HT1080 (cell line): ENCODE measurements at regions not wholly inside any gene's neighbourhood (a gene's known extent, or its start where the extent isn't known, plus 50 kb on each side); places are given as distances from the start of the nearest gene placed in this dataset.
"Not testable (repeated sequence)": the region's sequence is repeated elsewhere in the genome, so short reads cannot be mapped to it uniquely, and the experiment has no call there.

Experiments used
- DNase-seq: peaks from one replicate; pipeline ENCODE4 v3.0.0-alpha.2; 2015; ENCODE audit warnings: low read depth

DNA sequence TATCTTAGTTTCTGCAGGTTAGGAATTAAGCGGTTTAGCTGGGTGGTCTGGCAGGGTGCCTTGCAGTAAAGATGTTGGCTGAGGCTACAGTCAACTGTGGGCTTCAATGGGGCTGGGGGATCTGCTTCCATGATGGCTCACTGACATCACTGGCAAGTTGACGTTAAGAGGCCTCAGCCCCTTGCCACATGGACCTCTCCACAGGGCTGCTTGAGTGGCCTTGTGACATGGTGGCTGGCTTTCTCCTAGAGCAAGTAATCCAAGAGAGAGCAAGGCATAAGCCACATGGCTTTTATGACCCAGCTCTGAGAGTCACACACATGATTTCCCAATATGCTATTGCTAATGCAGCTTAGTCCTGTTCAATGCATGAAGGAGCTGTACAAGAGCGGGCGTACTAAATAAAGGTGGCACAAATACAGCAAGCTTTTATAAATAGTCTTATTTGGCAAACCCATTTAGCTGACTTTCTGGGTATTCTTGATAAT is 109.1 kb downstream of the SEPTIN7 start:
- DNase-seq = no peak

DNA sequence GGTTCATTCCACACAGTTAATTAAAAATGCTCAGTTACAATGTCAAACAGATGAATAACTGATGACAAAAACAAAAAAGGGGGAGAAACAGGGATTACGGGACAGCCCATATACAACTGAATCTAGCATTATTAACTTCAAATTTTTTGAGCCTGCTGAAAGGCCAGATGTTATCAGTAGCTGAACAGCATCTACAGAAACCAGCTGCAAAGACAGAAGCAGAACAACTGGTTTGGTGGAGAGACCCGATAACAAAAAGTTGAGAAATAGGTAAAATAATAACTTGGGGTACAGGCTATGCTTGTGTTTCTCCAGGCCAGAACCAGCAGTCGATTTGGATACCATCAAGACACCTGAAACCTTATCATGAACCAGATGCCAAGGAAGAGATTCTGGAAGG is 109.8 kb downstream of the SEPTIN7 start:
- DNase-seq = not testable (repeated sequence)

DNA sequence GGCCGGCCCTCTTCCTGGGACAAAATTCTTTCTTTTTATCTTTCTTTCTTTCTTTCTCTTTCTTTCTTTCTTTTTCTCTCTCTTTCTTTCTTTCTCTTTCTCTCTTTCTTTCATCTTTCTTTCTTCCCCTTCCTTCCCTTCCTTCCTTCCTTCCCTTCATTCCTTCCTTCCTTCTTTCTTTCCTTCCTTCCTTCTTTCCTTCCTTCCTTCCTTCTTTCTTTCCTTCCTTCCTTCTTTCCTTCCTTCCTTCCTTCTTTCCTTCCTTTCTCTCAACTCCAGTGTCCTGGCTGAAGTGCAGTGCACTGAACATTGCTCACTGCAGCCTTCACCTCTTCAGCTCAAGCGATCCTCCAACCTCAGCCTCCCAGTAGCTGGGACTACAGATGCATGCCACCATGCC is 112.5 kb downstream of the SEPTIN7 start:
- DNase-seq = not testable (repeated sequence)

DNA sequence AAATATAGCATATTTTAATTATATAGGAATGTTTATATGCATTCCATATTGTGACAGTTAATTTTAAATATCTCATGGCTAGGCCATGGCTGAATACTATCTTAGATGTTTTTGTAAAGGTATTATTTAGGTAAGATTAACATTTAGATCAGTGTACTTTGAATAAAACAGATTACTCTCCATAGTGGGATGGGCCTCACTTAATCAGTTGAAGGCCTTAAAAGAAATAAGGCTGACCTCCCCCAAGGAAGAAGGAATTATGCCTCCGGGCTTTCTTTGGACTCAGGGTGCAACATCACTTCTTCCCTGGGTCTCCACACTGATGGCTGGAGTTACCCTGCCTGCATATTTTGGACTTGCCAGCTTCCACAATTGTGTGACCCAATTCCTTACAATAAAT is 113.4 kb downstream of the SEPTIN7 start:
- DNase-seq = not testable (repeated sequence)

DNA sequence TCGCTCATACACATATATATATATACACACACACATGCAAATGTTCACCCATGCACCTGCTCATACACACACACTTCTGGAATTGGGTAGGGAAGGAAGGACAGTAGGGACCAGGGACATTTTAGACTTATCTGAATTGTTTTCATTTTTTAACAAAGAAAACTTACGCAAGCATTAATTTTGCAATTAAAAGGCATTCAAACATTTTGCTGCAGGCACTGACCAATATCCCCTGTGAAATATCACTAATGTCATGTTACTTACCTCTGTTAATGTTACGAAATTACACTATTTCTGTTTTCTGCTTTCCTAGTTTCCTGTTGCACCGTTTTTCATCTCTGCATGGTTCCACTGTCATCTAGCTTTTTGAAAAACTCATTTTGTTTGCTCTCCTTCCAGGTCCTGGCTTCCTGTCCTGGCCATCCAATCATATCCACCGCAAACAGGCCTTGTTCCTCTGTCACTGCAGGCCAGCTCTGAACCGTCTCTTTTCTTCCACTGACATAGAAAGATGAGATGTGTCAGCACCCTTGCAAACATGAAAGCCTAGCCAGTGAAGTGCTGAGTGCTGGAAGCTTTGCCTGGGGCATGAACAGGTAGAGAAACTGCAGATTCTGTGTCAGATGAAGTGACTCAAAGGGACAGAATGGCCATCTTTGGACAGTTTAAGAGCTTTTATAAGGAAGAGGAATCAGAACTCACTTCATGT is 114.5 kb downstream of the SEPTIN7 start:
- DNase-seq = not testable (repeated sequence)

DNA sequence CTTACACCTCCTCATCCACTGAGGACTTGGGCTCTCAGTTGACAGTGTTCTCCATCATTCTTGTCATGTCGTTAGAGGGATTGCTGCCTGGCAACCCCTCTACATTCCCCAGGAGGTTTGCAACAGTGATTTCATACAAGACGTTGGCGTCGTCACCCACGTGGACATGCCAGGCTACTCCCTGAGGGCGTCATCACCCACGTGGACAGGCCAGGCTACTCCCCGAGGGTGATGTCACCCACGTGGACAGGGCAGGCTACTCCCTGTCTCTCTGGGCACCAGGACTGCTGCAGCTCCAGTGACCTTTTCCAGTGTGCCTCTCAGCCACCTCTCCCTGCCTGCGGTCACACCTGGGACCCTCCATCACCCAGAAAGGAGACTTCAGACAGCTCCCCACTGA is 117.4 kb downstream of the SEPTIN7 start:
- not testable (repeated sequence) for DNase-seq

DNA sequence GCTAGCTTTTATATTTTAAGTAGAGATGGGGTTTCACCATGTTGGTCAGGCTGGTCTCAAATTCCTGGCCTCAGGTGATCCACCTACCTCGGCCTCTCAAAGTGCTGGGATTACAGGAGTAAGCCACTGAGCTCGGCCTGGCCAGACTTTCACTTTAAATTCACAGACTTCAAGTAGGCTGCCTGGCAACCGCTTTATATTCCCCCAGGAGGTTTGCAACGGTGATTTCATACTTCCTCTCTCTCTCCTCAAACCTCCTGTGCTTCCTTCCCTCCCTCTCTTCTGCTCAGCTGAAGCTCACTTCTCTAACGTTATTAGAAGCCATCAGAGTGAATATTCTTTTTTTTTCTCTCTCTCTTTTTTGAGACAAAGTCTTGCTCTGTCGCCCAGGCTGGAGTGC is 118.8 kb downstream of the SEPTIN7 start:
- DNase-seq = not testable (repeated sequence)

DNA sequence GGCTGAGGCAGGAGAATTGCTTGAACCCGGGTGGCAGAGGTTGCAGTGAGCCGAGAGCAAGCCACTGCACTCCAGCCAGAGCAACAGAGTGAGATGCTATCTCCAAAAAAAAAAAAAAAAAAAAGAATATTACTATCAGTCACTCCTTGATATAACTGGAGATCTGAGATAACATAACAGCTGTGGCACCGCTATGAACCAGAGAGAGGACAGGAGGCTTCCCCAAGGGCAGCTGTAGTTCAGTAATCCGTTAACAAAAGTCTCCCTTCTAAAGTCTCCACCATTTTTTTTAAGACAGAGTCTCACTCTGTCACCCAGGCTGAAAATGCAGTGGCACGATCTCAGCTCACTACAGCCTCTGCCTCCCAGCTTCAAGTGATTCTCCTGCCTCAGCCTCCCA is 120.5 kb downstream of the SEPTIN7 start:
- DNase-seq = not testable (repeated sequence)

DNA sequence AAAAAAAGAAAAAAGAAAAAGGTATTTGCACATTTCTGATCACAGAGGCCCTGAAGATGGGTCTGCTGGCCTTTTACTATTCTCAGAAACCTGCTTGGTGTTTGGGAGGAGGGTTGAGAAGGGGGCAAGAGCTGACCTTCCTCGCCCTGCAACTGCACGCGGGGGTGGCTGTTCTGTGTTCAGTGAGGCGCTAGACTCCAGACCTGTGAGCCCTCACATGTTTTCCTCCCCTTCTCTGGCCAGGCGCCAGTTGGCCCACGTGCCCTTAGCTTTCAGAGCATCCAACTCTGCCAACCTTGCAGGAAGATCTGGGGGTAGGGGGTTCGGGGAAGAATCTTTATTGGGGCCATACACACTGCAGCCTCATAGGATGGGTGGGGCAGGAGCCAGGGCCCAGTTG is 123.8 kb downstream of the SEPTIN7 start:
- not testable (repeated sequence) for DNase-seq

DNA sequence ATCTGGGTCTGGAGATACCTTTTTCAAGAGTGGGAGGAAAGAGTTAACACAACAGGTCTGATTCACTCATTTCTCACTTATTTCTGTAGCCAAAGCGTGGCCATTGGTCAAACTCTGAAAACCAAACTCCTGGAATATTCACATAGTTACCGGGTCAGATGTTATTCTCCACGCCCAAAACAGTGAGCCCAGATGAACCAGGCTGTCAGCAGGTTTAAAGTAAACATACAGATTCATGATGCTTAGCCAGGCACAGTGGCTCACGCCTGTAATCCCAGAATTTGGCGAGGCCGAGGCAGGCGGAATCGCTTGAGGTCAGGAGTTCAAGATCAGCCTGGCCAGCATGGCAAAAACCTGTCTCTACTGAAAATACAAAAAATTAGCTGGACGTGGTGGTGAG is 126.1 kb downstream of the SEPTIN7 start:
- not testable (repeated sequence) for DNase-seq

DNA sequence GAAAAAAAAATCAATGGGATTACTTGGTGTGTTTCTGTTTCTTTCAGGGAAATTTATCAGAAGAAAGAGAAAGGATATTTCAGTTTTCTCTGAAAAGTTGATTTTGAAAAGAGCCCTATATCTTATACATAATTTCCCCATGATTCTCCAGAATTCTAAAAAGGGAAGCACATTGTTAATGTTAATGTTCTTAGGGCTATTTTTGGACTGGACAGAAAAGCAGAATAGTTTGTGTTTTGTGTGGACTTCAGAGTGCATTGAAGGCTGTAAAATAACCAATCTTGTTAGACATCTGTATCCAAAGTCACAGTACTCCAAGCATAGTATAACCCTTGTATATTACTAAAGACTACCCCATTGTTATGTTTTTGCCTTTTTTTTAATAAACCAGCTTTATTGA is 130.3 kb downstream of the SEPTIN7 start:
- not testable (repeated sequence) for DNase-seq

DNA sequence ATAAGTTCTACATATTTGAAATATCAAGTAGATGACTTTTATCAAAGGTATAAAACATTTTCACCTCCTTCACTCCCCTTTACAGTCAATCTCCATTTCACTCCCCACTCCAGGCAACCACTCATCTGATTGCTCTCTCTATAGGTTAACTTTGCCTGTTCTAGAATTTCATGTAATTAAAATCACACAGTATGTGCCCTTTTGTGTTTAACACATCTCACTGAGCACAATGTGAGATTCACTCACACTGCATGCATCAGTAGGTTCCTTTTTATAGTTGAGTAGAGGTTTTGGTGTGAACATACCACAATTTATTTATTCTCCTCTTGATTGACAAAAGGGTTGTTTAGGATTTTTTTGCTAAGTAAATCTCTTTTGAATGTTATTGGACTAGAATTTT is 130.7 kb downstream of the SEPTIN7 start:
- not testable (repeated sequence) for DNase-seq

DNA sequence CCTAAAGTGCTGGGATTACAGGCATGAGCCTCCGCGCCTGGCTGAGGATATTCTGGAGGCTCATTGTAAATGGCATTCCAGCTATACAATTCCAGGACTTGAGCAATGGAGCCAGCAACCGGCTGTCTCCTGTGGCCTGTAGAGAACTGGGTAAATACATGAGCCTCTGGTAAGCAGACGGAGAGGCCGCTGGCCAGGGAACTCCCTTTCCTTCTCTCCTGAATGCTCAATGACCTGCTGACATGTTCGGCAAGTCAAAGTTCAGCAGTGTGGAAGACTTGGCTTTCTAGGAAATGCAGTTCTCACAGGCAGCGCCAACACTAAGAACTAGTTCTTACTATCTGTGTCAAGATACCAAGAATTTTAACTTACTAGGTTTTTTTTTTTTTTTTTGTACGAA is 139.8 kb downstream of the SEPTIN7 start:
- not testable (repeated sequence) for DNase-seq

DNA sequence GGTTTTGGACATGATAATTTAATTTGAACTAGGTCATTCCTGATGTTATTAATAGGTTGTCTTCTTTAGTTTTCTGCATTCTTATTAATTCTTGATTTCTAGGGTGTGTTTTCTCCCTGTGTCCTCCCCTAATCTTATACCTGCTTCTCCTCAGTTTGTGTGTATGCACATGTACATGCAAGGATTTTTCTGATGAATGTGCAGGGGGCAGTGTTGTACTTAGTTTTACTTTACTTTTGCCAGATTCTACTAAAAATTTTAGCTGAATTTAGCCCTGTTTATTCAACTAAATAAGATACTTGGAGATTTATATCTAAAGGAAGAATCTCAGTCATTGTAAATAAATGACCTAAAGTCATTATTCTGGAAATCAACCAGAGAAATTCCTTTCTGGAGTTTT is 144.8 kb downstream of the SEPTIN7 start:
- DNase-seq = not testable (repeated sequence)

DNA sequence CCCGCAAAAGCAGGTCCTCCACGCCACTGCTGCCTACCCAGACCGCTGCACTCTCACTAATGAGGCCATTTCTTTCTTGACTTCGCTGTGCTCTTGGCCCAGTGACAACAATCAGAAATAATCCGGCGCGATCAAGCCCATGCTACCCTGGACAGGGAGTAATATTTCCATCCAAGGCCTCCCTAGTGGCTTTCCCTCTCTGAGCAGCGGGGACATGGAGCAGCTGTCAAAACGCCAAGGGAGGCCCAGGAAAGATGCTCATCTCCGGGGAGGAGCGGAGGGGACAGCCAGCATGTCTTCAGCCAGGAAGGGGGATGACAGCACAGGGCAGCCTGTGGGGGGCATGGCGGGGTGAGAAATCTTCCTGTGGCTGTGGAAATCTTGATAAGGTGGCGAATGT is 154.9 kb downstream of the SEPTIN7 start:
- not testable (repeated sequence) for DNase-seq

DNA sequence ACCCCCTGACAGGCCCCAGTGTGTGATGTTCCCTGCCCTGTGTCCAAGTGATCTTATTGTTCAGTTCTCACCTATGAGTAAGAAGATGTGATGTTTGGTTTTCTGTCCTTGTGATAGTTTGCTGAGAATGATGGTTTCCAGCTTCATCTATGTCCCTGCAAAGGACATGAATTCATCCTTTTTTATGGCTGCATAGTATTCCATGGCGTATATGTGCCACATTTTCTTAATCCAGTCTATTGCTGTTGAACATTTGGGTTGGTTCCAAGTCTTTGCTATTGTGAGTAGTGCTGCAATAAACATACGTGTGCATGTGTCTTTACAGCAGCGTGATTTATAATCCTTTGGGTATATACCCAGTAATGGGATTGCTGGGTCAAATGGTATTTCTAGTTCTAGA is 156.1 kb downstream of the SEPTIN7 start:
- not testable (repeated sequence) for DNase-seq

DNA sequence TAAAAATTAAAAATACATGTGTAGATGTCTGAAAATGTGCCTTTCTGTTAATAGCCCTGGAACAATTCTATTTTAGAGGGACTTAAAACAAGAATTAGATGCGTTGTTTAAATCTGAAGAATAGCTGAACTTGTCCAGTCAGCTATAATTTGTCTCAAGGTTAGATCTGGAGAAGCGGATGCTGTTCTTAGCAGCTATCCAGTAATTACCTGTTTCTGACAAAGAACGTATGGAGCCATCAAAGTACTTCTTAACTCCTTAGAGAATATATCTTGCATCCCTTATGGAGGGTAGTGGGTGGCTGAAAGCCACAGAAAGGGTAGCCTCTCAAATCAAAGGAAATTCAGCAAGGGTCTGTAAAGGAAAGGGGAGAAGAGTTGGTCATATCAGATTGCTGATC is 160.4 kb downstream of the SEPTIN7 start:
- not testable (repeated sequence) for DNase-seq

DNA sequence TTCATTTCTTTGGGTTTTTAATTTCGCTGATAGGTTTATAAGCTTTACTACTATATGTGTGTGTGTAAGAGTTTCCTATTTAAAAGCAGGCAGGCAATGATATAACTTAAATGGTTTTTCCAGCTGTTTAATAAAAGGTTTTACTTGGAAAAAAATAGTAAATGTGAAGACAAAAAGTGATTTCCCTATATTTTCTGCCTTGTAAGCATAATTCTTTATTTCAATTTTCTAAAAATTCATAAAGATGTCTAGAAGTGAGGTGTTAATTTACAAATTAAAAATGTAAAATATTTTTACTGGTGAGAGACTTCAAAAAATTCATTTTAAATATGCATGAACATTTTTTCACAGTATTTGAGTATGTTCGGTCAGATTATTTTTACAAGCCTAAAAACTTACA is 161.8 kb downstream of the SEPTIN7 start:
- DNase-seq = not testable (repeated sequence)

DNA sequence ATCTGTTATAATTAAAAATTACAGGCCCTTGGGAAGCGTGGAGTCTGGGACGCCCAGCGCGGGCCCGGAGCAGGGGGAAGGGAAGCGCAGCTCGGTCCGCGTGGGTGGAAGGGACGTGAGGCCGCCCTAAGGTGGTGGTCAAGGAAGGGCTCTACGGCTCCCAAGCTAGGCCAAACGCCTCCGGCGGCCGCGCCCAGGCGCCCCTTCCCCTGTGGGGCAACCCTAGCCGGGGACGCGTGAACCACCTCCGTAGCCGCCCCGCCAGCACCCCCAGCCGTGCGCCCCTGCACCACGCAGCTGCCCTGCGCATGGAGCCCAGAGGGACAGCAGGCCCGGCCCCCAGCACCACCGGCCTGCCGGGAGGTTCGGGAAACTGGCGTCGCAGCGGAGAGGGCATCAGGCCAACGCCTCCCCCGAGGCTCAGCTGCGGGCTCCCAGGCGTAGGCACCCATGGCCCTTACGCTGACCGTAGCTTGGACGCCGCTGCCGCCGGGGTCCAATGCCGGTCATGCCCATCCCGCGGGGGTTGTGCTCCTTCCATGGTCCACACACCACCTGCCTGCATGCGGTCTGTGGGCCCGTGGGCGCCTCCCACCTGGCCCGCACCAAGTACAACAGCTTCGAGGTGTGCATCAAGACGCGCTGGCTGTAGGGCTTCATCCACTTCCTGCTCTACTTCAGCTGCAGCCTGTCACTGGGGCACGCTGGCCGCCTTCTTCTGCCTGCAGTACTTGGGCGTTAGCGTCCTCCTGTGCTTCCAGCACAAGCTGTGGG is 166.7 kb downstream of the SEPTIN7 start:
- no peak for DNase-seq

DNA sequence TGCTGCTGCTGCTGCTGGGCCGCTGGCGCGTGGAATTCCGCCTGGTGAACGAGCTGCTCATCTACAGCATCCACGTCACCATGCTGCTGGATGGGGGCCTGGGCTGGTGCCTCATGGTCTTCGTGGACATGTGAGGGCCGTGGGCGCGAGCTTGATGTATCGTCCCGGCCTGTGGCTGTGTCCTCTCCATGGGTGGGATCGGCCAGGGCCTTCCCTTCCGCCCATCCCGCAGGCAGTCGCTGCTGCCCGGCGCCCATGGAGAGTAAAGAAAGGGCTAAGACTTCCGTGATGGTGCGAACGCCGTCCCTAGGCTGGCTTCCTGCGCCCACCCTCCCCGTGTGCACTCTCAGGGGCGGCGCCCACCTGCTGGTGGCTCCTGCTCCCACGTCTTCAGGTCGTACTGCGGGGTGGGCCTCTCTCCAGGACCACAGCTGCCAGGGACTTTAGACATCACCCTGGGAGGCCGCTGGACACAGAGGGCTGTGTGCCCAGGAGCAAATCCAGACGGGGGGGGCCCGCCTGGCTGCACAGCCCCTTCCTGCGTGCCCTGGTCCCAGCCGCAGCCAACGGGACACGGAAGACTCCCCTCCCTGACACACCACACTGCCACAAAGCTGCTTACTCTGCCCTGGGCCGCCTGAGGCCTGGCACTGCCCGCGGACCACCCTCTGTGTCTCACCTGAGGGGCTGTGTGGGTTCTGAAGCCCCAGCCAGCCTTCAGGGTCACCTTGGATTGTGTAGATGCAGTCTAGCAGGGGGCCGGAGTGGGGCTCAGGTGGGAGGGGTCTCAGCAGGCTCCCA is 167.5 kb downstream of the SEPTIN7 start:
- DNase-seq = no peak

DNA sequence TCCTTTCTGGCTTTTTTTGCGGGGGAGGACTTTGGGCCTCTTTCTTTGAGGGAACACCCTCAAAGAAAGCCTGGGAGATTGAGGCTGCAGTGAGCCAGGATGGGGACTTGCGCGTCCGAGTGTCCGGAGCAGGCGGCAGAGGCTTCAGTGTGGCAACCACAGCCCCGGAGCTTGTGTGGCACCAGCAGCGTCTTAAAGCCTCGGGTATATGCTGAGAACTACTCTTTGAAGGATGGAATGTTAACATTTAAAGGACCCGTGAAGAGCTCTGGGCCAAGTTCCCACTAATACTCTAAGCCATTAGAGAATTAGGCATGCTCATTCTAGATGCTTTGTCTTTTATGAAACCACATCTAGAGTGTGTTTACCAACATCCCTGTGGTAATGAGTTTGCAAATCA is 168.2 kb downstream of the SEPTIN7 start:
- no peak for DNase-seq

DNA sequence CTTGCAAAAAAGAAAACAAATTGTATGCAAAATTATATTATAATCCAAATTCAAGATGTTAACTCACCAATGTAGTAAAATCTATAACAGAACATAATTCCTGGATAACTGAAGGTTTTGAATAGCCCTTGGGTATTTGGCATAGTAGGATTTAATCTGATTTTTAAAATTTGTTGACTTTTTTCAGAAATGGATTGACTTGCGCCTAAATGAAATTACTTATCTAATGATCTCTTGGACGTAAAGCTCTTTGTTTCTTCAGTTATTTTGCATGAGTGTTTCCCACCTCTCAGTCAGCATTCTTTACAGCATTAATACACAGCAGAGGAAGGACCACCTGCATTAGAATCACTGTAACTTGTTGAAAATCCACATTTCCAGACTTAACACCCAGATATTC is 169.6 kb downstream of the SEPTIN7 start:
- no peak for DNase-seq
